Lung microvascular endothelial cell (primary cell): ENCODE measurements at regions not wholly inside any gene's neighbourhood (a gene's known extent, or its start where the extent isn't known, plus 50 kb on each side); places are given as distances from the start of the nearest gene placed in this dataset.
A peak's percentile ranks its signal among the peaks of the same experiment; 100 is the strongest.
"Not testable (repeated sequence)": the region's sequence is repeated elsewhere in the genome, so short reads cannot be mapped to it uniquely, and the experiment has no call there.

Source experiments
- DNase-seq, 2 donors: peaks; one replicate each; pipeline versions ENCODE4 v3.0.0 to v3.0.0-alpha.2; 2010; ENCODE audit warnings: low read depth in 2 of 2

DNA sequence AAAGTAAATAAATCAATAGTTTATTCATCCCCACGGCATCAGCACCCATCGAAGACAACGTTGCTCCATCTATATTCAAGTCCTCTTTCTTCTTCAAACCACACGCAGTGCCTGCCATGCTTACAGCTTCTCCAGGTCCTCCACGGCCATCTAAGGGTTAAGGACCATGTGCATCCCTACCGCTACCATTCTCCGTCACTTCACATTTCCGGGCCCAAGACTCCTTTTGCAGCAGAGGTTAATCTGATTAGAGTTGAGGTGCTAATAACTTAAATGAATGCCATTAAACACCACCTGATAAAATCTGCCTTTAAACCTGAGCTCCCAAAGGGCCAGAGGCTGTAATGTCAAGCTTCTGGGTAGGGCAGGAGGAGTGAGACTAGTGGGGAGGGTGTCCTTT lies 79.7 kb upstream of the CCND2 start:
- no peak for DNase-seq

DNA sequence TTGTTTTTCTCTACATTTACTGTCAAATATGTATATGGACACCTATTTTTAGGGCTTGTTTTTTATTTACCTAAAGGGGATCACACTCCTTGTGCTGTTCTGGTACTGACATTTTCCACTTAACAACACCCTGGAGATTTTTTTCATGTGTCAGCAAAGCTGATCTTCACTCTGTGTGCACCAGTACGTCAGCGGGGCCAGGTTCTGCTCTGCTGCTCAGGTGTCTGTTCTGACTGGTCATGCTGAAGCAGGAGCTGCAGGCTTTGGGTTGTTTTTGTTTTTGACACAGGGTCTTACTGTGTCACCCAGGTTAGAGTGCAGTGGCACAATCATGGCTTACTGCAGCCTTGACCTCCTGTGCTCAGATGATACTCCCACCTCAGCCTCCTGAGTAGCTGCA lies 81.9 kb upstream of the CCND2 start:
- DNase-seq: no peak

DNA sequence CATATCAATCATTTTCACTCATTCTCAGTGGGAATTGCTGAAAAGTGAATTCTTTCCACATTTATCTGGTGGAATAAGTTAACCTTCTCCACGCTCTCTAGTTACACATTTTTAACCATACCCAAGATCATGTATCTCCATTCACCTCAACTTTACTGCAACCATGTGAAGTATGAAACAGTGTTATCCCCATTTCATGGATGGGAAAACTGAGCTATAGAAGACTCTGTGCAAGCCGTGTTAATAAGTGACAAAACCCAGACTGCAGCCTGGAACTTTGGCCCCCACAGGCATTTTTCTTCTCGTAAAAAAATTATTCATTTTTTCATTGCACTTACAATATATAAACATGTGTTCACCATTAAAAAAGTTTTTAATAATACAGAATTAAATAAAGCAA lies 82.4 kb upstream of the CCND2 start:
- DNase-seq: no peak

DNA sequence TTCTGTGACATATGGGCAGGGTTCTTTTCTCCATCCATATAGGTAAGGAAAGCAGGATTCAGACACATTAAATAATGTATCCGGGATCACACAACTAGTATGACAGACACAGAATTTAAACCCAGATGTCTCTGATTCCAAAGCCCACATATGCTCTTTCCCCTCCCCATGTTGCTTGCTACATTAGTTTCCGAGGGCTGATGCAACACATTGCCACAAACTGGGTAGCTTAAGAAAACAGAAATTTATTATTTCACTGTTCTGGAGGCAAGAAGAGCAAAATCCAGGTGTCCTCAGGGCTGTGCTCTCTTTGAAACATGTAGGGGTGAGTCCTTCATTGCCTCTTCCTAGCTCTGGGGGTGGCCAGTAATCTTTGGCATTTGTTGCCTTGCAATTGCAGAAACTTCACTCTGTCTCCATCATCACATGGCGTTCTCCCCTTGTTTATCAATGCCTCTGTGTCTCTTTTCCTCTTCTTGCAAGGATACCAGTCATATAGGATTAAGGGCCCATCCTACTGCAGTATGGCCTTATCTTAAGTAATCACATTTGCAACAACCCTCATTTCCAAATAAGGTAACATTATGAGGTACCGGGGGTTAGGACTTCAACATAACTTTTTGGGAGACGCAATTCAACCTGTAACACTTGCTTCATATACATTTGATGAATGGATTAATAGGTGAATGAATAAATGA lies 83.0 kb upstream of the CCND2 start:
- DNase-seq: no peak

DNA sequence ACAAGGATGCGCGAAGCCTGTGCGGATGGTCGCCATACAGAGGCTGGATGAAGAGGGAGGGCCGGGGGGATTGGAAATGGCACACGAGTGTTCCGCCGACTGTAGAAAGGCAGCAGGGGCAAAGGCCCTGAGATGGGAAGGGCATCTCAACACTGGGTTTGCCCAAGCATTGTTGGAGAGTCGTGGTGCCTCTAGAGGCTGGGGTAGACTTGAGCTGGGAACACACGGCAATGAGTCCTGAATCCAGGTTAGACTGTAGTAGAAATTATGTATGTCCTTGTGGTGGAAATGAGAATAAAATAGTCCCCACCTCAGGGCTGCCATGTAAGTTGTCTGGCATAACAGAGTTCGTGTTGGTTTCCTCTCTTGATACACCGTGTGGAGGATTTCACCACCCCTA lies 83.8 kb upstream of the CCND2 start:
- no peak for DNase-seq

DNA sequence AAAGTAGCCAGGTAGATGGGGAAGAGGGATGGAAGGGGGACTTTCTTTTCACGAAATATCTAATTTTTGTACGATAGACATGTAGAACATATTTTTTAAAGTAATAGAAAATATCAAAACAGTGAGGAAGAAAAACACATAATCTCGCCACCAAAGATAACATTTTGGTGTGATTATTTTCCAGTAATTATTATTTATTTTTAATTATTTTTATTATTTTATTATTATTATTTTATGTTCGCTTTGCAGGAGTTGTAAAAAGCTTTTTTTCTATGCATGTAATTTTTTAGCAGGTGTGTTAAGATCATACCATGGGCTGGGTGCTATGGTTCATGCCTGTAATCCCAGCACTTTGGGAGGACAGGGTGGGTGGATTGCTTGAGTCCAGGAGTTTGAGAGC lies 85.6 kb upstream of the CCND2 start:
- no peak for DNase-seq

DNA sequence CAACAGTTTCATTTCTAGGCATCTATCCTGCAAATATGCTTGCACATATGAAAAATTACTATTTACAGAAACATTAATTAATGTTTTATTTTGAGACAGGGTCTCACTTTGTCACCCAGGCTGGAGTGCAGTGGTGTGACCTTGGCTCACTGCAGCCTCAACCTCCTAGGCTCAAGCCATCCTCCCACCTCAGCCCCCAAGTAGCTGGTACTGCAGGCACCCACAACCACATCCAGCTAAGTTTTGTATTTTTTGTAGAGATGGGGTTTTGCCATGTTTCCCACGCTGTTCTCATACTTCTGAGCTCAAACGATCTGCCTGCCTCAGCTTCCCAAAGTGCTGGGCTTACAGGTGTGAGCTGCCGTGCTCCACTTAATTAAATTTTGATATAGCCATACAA lies 86.2 kb upstream of the CCND2 start:
- not testable (repeated sequence) for DNase-seq

DNA sequence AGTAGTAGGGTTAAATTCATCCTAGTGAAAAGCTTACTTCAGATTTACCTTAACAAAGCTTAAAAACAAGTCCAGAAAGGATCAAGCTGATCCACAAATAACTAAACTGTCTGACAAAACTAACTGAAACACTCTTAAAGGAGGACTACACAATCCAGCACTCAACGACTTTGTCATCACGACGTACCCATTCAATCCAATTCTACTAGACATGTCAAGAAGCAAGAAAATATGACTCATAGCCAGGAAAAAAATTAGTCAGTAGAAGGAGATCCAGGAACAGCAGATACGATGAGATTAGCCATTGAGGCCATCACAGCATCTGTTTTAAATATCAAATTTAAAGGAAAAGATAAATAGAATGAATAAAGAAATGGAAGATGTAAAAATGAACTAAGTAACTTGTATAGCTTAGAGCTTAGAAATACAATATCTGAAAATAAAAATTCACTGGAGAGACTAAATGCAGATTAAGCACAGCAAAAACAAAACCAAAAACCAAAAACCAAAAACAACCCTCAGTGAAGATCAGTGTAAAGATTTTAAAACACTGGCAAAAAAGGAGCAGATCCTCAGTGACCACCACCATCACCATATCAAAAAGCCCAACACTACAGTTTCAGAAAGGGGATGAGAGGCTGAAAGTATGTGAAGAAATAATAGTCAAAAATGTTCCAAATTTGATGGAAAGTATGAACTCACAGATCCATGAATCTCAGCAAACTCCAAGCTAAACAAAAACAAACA lies 95.0 kb upstream of the CCND2 start:
- no peak for DNase-seq

DNA sequence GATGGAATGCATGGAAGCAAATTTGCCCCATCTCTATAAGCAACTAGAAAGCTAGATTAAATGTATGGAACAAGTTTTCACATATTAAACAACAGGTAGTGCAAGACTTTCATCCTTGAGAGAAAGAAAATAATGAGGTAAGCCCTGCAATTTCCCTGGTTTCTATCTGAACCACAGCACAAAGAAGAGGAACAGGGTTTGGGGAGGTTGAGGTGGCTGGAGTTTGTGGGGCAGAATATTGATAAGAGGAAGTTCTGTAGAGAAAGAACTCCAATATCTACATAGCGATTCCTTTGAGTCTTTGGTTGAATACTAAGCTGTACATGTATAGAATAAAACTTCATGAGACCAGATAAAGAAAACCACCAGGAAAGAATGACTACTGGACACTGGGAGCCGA lies 96.3 kb upstream of the CCND2 start:
- no peak for DNase-seq

DNA sequence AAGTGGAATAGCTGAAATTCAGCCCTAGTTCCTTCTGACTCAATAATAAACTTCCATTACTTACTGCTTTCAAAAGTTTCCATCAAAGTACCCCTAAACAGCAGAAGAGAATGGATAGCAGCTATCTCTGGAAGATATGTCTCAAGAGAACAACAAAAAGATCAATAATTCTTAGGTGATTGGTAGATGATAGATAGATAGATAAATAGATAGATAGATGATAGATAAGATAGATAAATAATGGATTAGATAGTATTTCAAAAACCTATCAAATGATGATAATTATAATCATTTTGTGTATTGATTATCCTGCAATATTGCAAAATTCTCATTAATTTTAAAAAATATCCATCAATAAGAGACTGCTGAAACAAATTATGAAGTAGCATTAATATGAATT lies 97.4 kb upstream of the CCND2 start:
- no peak for DNase-seq

DNA sequence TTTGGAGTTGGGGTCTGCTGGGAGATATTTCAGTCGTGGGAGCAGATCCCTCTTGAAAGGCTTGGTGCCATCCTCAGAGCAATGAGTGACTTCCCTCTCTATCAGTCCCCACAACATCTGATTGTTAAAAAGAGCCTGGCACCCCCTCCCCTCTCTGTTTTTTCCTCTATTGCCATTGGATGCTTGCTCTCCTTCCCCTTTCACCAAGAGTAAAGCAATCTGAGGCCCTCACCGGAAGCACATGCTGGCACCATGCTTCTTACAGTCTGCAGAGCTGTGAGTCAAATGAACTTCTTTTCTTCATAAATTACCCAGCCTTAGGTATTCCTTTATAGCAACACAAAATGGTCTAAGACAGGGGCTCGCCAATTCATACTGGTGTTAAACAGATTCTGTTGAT lies 99.1 kb upstream of the CCND2 start:
- DNase-seq: no peak

DNA sequence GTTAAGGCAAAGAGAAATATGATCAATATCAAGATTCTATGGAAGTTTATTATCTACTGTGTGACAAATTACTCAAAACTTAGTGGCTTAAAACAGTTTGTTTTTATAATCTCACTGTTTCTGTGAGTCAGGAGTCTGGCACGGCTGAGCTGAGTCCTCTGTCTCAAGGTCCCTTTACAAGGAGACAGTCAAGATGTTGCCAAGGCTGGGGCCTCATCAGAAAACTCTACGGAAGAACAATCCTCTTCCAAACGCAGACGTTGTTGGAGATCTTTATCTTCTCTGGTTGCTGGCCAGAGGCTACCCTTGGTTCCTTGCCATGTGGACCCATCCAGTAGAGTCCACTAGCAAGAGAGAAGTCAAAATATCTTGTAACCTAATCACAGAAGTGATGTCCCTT lies 100.6 kb upstream of the CCND2 start:
- DNase-seq: peak in 1 of 2 donors; percentile 10

DNA sequence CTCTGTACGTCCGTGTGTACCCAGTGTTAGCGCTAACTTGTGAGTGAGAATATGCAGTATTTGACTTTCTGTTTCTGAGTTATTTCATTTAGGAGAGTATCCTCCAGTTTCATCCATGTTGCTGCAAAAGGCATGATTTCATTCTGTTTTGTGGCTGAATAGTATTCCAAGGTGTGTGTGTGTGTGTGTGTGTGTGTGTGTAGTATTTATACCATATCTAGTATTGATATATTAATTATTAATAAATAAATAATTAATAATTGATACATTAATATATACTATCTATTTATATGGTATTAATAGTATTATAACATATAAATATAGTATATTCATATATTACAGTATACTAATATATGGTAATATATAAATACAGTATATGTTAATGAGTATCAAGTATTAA lies 101.8 kb upstream of the CCND2 start:
- no peak for DNase-seq

DNA sequence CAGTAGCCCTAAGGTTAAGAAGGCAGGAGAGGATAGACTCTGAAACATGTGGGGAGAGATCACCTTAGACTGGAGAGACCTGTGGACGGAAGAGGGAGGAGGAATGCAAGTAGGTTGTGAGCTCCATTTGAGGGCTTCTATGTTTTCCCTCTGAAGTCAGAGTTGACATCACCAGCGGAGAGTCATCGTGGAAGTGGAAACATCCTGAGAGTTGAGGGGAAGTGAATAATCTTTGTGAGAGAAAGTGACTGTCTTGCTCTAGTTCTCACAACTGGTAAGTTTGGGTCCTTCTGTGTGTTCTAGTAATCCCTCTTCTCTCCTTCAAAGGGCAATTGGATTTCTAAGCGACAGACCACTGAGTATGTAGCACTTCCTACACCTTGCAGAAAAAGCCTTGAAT lies 103.6 kb upstream of the CCND2 start:
- peak in 1 of 2 donors; percentile 30 for DNase-seq

DNA sequence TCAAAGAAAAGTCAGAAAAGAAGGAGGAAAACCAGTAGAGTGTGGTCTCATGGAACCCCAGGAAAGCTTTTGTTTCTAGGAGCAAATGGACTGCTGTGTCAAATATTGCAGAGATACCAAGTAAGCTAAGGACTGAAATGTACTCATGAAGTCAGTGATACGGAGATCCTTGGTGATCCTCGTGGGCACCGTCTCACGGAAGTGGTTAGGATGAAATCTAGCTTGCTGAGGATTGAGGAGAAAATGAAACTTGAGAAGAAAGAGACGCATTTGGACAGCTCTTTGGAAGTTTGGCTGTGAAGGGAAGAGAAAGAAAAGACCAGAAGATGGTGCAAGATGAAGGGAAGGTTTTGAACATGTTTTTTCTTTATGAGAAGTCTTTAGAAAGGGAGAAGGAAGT lies 104.0 kb upstream of the CCND2 start:
- DNase-seq: no peak

DNA sequence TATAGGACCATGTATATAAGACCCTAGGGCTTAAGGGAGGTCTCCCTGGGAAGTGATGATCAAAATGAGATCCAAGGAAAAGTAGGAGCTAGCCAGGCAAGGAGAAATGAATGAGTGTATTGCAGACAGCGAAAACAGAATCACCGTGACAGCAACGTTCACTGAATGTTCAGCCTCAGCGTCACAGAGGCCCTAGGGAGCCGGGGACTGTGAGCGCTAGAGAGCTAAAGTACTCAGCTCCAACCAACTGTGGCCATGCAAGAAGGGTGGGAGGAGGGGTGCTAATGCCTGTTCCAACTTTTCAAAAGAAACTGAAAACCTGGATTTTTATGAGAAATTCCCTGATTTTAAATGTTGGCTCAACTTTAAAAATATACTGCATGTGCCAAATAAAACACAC lies 105.5 kb upstream of the CCND2 start:
- no peak for DNase-seq

DNA sequence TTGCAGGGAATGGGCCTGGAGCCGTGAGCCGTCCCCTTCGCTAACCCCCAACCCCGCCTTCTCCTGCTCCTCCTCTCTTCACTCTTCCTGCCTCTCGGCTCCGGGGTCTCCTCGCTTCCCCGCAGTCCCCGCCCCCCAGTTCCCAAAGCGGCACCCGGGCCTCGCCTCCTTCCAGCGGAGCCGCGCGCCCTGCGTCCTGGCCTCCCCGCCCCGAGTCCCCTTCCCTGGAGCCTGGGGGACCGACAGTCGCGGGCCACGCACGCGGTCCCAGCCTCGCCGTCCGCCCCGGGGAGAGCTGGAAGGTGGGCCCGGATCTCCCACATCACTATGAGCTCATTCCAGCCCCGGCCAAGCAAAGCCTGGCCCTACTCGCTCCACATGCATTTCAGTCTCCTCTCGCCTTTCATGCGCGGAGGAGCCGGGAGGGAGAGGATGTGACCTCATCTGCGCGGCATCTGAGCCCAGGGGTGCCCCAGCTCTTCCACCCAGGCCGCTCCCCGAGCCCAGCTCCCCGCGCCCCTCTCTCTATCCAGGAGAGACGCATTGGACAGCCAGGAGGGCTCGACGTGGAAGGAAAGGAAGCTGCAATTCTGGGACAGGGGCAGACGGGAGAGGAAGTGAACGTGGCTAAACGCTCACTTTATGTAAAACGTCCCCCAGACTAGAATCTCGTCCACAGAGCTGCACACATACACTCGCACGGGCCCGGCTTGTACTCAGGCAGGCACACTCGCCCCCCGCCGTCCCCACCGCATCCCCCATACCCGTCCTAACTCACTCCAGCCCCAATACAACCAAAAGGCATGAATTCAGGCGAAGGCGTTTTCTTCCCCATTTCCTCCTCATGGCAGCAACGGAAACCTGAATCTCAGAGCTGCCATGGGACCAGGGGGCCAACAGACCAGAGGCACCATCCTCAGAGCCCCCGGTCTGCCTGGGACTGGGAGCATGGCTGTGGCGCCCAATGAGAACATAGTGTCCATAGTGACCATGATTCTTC lies 108.7 kb upstream of the CCND2 start:
- peak; percentile 57 to 83 for DNase-seq

DNA sequence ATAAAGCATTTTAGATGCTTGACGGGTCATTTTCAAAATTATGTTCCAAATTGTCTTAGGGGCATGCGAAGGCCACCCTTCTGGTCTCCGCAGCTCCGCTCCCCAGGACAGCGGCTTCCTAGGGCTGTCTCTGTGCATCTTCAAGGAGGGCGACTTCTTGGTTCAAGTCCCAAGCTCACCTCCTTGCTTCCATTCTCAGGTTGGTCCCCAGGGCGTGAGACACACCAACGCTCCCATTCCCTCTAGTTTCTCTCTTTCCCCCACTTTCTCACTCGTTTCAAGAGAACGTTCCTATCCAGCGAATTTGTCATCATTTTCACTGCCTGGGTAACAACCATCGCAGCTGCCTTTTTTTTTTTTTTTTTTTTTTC lies 109.4 kb upstream of the CCND2 start:
- no peak for DNase-seq

DNA sequence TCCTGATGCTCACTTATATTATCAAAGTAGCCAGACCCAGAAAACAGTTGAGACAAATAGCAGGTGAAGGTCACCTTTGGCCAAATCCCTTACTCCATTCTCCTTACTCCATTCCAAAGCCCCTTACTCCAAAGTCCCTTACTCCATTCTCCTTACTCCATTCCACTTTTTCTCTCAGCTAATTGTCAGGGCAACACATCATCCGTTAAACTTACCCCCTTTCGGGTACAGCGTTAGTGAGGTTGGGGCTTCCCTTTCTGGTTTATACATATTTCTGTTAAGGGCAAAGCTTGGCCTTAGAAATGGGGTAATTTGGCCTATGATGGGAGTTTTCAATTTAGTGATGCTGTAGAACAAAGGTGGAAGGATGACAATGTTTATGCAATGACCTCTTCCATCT lies 111.8 kb upstream of the CCND2 start:
- DNase-seq: no peak

DNA sequence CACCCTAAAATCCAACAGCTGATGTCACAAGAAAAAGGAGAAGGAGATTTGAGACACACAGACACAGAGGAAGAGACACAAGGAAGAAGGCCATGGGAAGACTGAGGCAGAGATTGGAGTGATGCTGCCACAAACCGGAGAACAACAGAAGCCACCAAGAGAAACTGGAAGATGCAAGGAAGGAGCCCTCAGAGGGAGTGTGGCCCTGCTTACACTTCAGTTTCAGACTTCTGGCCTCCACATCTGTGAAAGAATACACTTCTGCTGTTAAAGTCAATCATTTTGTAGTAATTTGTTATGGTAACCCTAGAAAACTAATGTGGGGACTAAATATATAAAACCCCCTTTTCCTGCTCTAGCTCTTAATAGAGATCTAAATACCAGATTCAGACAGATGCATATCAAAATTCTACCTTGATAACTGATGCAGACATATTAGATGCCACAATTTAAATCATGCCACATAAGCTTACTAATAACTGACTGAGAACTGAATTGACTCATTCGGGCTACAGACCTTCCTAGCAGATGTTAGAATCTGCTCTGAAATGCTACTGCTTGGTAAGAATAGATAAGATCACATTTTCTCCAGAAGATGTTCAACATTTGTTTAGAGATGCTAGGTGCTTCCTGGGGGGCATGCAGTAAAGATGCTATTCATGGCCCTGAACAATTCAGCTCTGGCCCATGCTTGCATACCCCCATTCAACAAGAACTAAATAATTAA lies 113.1 kb upstream of the CCND2 start:
- DNase-seq: no peak

DNA sequence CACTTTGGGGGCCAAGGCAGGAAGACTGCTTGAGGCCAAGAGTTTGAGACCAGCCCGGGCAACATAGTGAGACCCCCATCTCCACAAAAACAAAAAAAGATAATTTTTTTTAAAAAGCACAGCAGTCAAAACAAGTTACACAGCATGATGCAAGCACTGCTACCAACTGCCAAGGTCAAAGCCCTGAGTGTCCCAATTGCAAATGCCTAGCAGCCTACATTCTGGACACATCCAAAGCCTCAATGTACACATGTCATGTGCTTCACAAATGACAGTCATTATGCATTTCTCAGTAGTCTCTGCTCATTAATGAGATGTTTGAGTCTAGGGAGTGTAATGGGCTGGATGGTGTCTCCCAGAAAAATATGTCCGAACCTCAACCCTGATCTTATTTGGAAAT lies 113.7 kb upstream of the CCND2 start:
- DNase-seq: no peak

DNA sequence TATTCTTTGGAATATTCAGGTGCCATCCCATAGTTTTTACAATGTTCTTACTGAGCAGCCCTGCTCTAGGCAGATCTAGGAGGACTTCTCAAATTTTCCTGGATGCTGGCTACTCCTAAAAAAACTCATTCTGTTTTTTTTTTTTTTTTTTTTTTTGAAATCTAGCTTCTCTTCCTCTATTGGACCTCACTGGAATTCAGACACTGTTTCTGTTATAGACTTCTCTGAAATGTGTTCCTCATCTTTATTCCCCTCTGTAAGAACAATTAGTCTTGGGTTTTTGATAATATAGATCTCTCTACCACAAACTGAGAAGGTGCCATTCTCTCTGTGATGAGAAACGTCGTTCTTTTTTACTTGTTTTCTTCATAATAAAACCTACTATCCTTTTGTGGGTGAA lies 115.3 kb upstream of the CCND2 start:
- DNase-seq: no peak
